NCI-H2029 treated with DMSO at 0.1 percent for 48 hours (cell line): ENCODE measurements at regions not wholly inside any gene's neighbourhood (a gene's known extent, or its start where the extent isn't known, plus 50 kb on each side); places are given as distances from the start of the nearest gene placed in this dataset.
"Not testable (repeated sequence)": the region's sequence is repeated elsewhere in the genome, so short reads cannot be mapped to it uniquely, and the experiment has no call there.

Experiments
- DNase-seq: peaks from one replicate; lab custom pipeline; 2025; lab: John Stamatoyannopoulos, UW

GRCh38 chr10:84571146-84571545 lies 242.8 kb downstream of the CCSER2 start:
- DNase-seq = no peak

- no peak for DNase-seq
Measured at GRCh38 chr10:84574102-84574501, 245.7 kb downstream of the CCSER2 start.

DNA sequence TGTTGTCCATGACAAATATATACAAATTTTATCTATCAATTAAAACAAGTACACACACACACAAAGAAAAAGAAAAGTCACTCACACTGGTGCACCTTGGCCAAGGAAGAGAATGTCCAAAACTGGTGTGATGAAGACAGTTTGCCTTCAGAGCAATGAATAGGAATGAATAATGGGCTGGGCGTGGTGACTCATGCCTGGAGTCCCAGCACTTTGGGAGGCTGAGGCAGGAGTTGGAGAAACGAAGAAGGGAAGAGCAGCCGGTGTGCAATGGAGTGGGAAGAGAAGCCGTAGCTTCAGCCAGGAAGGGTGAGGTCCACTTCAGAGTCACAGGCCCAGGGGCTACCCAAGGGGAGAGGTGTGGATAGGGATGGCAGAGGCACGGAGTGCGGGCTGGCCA lies 253.6 kb downstream of the CCSER2 start:
- no peak for DNase-seq

DNA sequence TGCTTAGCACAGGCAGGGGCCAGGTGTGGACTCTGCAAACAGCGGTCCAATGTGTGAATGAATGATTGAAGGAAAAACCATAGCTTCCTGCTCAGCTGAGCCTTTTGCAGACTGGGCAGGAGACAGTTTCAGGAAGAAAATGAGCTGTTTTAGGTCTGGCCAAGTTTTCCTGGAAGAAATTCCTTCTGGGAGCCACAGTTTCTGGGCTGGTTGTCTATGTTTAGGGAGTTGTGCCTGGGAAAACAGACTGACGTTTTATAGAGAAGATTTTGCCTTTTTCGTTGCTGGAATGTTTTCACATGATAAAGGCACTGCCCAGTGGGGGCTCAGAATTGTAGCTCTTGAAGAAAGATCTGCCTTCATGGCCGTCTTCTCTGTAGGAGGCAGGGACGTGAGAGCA lies 255.1 kb downstream of the CCSER2 start:
- no peak for DNase-seq

DNA sequence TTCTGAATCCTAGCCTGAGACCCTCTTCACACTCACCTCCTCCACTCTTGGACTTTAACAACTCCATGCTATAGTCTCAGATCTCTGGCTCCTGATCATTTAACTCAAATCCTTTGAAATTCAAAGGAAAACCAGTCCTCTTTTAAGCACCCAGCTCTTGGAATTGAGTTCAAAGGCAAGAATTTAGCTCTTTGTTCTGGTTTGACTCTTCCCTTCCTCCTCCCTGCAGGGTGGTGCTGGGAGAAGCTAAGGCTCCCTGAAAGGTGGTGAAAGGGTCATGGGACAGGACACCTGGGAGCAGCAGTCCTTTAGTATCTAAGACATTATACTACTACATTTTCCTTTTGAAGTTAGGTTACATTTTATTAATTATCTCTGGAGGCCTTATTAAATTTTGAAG lies 259.4 kb downstream of the CCSER2 start:
- DNase-seq = no peak

DNA sequence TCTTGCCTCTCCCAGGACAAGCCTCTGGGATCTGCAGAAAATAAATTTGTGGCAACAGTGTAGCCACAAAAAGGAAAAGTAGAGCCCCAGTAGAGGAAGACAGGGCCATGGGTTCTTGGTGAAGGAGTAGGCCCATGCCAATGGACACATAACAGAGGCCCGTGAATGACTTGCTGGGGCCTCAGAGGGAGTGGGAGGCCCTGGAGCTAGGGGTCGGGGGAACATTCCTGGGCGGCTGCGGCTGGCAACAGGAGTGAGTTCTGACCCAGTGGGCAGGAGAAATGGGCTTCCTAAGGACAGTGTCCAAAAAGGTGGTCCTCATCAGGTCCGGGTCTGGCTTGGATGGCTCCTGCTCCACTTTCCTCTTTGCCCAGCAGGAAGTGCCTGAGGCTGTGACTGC lies 260.0 kb downstream of the CCSER2 start:
- no peak for DNase-seq

- DNase-seq = no peak
Measured at GRCh38 chr10:84588971-84589370, 260.6 kb downstream of the CCSER2 start.

GRCh38 chr10:84589526-84590205 lies 261.3 kb downstream of the CCSER2 start:
- DNase-seq = no peak

GRCh38 chr10:84590327-84591193 lies 262.2 kb downstream of the CCSER2 start:
- DNase-seq = peak; percentile 54

- no peak for DNase-seq
Measured at GRCh38 chr10:84593506-84593905, 265.1 kb downstream of the CCSER2 start.

DNA sequence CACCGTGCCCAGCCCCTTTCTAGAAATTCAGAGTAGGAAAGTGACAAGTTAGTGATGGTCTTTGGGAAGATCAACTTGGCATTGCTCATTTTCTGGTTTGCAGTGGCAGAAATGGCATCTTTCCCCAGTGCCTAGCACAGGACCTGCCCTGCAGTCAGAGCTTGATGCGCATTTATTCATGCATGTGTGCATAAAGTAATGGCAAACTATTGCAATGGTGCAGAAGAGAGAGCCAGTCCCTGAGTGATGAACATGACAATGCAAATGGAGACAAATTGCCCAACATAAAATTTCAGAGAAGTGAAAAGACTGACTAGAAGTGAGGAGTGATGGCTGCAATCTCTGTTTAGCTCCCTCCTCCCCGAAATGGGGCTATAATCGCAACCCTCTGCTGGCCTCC lies 268.2 kb downstream of the CCSER2 start:
- no peak for DNase-seq

DNA sequence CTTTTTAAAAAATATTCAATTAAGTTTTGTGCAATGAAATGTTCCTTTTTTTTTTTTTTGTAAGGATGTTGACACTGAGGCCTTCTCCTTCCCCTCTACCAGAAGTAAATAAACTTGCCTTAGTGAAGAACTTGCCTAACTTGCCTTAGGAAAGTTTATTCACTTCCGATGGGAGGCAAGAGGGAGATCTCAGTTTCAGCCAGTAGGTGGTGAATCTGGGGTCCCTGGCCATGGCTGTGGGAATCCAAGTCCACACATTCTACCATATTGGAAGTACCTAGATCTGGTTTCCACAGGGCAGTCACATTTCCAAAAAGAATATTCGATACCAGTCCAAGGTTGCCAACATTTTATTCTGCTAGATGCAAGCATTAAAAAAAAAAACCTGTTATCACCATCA lies 270.9 kb downstream of the CCSER2 start:
- no peak for DNase-seq

- DNase-seq = no peak
Measured at GRCh38 chr10:84600947-84601346, 272.6 kb downstream of the CCSER2 start.

- DNase-seq = not testable (repeated sequence)
Measured at GRCh38 chr10:84602543-84602942, 274.2 kb downstream of the CCSER2 start.

DNA sequence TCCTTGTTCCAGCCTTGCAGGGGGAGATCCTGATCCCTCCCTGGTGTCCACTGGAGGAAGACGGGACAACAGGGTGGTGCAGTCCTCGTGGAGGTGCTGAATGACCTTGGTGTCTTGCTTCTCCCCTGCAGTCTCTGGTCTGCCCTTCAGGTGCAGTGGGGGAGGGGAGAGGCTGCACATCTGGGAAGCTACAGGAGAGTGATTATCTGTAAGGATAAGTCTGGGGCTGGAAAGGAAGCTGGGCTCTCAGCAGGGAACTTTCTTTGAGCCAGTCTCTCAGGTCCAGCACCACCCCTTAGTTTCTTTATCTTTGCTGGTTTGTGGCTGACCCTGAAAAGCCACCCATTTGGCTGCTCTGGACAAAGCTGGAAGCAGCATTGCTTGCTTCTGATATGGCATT lies 275.6 kb downstream of the CCSER2 start:
- DNase-seq = no peak

DNA sequence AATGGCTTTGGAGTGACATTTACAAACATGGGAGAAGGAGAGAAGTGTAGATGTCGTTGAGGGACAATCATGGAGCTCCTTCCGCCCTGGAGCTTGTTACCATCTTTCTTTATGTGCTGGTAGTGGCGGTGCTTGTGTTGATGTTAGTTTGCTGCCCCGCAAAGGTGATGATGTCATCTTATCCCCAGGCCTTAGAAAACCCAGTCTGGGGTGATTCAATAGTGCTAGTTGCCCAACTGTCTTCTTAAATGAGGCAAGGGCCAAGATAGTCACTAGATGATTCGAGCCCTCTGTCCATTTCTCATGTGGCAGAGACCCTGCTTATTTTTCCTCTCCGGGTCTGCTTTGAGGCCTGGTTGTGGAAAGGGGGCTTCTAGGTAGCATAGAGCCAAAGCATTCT lies 277.4 kb downstream of the CCSER2 start:
- DNase-seq = no peak

GRCh38 chr10:84606428-84606827 lies 278.0 kb downstream of the CCSER2 start:
- DNase-seq = no peak

DNA sequence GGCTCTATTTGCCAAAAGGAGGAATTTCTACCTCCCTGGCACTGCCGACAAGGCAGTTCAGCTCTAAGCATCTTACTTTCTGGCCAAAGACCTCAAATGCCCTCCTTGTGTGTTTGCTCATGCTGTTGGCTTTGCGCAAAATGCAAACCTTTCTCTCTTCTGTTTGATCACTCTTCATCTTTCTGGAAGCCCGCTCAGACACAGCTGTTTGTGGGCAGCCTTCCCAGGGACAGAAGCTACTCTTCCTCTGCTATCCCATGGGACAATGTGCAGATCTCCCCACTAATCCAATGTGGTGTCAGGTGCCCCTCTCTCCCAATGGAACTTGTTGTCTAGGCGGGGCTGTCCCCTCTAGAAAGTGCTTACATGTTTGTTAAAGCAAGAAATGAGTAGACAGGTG lies 278.7 kb downstream of the CCSER2 start:
- DNase-seq = no peak

DNA sequence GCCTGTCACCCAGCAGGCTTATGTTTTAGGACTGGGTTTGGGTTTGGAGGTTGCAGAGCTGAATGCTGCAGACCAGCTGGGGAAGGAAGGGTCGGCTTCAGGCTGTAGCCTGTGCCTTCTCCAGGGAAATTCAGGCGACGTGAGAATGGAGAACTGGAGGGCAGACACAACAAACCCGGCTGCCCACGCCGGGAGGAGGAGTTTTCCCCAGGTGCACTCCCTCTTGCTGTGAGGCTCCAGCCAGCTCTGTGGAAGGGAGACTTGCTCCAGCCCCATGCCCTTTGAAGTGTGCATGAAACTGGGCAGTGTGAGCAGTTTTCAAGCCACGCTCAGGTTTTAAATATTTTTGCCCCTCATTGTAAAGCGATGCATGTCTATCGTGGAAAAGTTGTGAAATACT lies 279.1 kb downstream of the CCSER2 start:
- DNase-seq = no peak

- no peak for DNase-seq
Measured at GRCh38 chr10:84608126-84608525, 279.7 kb downstream of the CCSER2 start.

GRCh38 chr10:84613336-84614021 lies 285.1 kb downstream of the CCSER2 start:
- DNase-seq = peak; percentile 44

- no peak for DNase-seq
Measured at GRCh38 chr10:84626397-84627087, 298.2 kb downstream of the CCSER2 start.
